AG09309 (cell line): ENCODE measurements at regions not wholly inside any gene's neighbourhood (a gene's known extent, or its start where the extent isn't known, plus 50 kb on each side); places are given as distances from the start of the nearest gene placed in this dataset.

Source experiments
- DNase-seq: peaks from one replicate; pipeline ENCODE4 v3.0.0-alpha.2; 2010; ENCODE audit warnings: low read depth
- H3K4me3 ChIP-seq: 2 replicates; pipeline ENCODE4 v1.5.1; 2011; ENCODE audit warnings: mild to moderate bottlenecking, low read depth, low read length, moderate library complexity; ENCODE audit not compliant: control insufficient read depth
- TF ChIP-seq, protein P1 (sequence below): IDR thresholded peaks from 2 replicates; pipeline ENCODE4 v1.5.1; 2011; ENCODE audit warnings: mild to moderate bottlenecking, low read depth, low read length, inconsistent platforms; ENCODE audit not compliant: insufficient read depth, control insufficient read depth; ENCODE audit errors: missing control alignments

- TF ChIP-seq, protein P1, sequence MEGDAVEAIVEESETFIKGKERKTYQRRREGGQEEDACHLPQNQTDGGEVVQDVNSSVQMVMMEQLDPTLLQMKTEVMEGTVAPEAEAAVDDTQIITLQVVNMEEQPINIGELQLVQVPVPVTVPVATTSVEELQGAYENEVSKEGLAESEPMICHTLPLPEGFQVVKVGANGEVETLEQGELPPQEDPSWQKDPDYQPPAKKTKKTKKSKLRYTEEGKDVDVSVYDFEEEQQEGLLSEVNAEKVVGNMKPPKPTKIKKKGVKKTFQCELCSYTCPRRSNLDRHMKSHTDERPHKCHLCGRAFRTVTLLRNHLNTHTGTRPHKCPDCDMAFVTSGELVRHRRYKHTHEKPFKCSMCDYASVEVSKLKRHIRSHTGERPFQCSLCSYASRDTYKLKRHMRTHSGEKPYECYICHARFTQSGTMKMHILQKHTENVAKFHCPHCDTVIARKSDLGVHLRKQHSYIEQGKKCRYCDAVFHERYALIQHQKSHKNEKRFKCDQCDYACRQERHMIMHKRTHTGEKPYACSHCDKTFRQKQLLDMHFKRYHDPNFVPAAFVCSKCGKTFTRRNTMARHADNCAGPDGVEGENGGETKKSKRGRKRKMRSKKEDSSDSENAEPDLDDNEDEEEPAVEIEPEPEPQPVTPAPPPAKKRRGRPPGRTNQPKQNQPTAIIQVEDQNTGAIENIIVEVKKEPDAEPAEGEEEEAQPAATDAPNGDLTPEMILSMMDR, result peak; percentile 48
- H3K4me3 ChIP-seq, result no peak overlapping the region
- no peak for DNase-seq
These were observed 57.4 kb upstream of the FOXC1 start for GRCh38 chr6:1552296-1552761.

DNA sequence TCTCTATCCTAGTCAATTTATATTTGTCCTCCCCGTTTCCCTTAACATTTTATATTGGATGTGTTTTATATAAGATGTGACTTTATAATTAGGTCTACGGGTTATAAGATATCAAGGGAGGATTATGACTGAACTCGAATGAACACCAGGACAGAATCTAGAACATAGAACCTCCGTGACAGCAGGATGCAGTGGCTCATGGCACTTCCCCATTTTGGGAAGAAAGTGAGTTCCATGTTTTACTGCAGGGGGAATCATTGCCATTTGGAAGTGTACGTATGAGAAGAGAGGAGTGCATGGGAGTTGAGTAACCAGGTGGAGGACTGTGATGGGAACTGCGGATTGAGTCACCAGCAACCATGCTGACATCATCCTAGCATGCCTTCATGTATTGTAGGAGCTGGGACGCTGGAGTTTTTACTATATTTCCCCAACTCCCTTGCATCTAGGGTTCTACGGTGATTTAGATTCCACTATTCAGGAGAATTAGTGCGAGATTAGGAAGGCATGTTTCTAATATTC, 56.1 kb upstream of the FOXC1 start:
- H3K4me3 ChIP-seq, result no peak overlapping the region
- TF ChIP-seq, protein P1, result no peak
- no peak for DNase-seq

- TF ChIP-seq, protein P1, result no peak
- H3K4me3 ChIP-seq, result peak overlapping the region; percentile 81
- DNase-seq, result no peak
These were observed 55.6 kb upstream of the FOXC1 start for GRCh38 chr6:1554141-1554475.

DNA sequence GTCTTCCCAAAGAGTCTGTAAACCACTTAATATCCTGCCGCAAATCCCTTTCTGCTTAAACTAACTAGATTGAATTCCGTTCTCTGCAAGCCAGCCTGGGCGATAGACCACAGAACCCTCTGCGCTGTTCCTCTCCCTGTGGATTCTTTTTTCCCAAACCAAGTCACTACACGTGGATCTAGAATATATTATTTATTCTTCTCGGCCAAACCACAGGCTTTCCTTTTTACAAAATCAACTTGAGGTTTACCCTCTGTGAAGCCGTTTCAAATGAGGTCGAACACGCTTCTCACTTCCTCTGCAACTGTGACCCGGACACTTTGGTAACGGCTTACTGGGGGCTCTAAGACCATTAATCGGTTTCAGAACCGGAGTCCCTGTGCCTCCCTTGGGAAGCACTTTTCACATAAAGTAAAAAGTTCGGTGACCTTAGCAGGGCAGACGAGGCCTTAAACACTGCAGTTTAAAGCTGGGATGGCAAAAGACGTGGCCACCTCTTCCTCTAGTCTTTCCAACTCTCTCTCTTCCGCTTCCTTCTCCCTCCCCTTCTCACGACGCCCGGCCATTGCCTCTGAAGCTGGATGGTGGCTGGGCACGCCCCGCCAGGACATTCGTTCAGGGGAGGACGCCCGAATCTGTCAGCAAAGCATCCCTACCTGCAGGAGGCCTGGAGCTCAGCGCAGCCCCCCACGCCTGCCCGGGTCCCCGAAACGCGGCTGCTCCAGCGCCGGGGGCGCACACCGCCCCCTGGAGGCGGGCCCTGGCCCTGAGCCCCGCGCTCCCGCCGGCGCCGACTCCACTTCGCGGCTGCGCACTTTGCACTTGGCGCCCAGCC, 55.0 kb upstream of the FOXC1 start:
- H3K4me3 ChIP-seq, result peak overlapping the region; percentile 81
- DNase-seq, result no peak

GRCh38 chr6:1558388-1558787, 51.3 kb upstream of the FOXC1 start:
- H3K4me3 ChIP-seq, result no peak overlapping the region
- no peak for DNase-seq
- TF ChIP-seq, protein P1, result no peak

More for the DNA sequence above, 55.0 kb upstream of the FOXC1 start:
- TF ChIP-seq, protein P1, result peak; percentile 52
